ENCODE measurements at regions not wholly inside any gene's neighbourhood (a gene's known extent, or its start where the extent isn't known, plus 50 kb on each side); places are given as distances from the start of the nearest gene placed in this dataset.

DNA sequence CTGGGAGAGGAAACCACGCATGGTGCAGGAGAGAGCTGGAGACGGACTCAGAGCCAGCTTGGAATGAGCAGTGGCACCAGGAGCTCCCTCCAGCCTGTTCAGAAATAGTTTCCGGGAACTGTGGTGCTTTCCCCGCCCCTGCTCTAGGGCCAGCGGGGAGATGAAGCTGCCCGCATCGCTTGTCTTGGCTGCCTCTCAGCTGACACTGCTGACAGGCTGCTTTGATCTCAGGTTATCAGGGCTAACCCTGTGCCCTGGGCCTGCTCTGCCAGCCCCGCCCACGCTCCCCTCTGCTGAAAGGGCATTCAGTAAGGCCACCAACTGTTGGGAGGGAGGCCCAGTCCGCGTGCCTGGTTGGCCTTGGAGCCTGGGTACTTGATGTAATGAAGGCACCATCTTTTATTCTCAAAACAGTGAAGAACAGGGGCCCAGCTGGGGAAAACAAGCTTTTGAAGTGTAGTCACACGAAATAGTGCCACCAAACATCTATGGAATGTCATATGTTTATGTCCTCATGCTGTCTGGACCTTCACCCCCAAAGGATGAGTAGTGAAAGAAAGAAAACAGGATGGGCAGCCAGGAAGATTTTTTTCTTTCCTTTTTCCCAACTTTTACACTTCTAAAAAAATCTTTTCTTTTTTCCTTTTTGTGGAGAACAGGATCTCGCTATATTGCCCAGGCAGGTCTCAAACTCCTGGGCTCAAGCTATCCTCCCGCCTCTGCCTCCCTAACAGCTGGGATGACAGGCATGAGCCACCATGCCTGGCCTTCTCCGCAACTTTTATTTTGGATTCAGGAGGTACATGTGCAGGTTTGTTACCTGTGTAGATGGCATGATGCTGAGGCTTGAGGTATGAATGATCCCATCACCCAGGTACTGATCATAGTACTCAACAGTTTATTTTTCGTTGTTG lies 115.9 kb upstream of the TBX3 start:
- H3K27me3 ChIP-seq (ENCODE audit: insufficient read depth, low read length), result no peaks in the 10 kb centered on the region
- no peaks in the 10 kb centered on the region for H3K9me3 ChIP-seq (ENCODE audit: insufficient read depth, low read depth, low read length)
- H3K27ac ChIP-seq (ENCODE audit: low read length), result no peak overlapping the region
- no peak overlapping the region for H3K4me3 ChIP-seq (ENCODE audit: low read length)
- peaks cover 3% of the 10 kb centered on the region; the same call in 1 of the 2 replicates for H3K4me1 ChIP-seq (ENCODE audit: insufficient read depth, low read length)
- H3K36me3 ChIP-seq (ENCODE audit: insufficient read depth, low read depth, low read length), result no peaks in the 10 kb centered on the region
- H3K9ac ChIP-seq (ENCODE audit: low read depth, low read length), result no peak overlapping the region

DNA sequence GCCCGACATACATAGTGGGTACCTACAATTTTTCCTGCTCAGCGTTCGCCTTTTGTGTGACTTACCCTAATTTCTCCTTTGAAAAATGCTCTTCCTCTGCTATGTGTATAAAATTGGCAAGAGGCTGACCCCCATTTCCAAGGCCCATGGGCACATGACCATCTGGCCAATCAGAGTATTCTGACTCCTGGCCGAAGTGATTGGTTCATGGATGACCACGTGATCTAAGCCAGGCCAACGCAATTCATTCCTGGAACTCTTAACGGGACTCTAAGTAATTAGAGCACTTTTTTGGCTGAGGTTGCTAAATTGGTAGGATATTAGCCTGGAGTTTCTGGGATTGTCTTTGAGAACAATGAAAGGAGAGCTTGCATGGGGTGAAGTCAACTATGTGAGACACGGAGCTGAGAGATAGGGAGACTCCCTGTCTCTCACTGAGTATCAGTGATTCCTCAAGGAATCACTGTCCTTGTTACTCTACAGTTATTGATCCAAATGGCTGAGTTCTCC lies 110.1 kb upstream of the TBX3 start:
- no peaks in the 10 kb centered on the region for H3K27me3 ChIP-seq (ENCODE audit: insufficient read depth, low read length)
- H3K27ac ChIP-seq (ENCODE audit: low read length), result no peak overlapping the region
- H3K36me3 ChIP-seq (ENCODE audit: insufficient read depth, low read depth, low read length), result no peaks in the 10 kb centered on the region
- H3K4me3 ChIP-seq (ENCODE audit: low read length), result no peak overlapping the region
- no peaks in the 10 kb centered on the region for H3K9me3 ChIP-seq (ENCODE audit: insufficient read depth, low read depth, low read length)
- H3K4me1 ChIP-seq (ENCODE audit: insufficient read depth, low read length), result peaks cover 3% of the 10 kb centered on the region; the same call in 1 of the 2 replicates
- H3K9ac ChIP-seq (ENCODE audit: low read depth, low read length), result no peak overlapping the region

DNA sequence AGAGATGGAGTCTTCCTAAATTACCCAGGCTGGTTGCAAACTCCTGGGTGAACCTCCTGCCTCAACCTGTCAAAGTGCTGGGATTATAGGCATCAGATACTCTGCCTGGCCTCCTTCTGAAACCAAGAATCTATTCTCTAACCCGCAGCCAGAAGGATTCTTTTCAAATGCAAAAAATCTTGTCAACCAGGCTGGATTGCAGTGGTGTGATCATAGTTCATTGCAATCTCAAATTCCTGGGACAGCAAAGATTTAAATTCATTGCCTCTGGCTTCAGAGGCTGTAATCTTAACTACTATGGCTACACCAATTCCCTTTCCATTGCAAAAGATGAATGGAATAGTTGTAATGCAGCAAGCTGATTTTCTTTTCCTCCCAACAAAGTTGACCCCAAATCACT lies 106.3 kb upstream of the TBX3 start:
- Histone ChIP-seq H3K36me3 (ENCODE audit: insufficient read depth, low read depth, low read length) (no peaks in the 10 kb centered on the region), H3K9me3 (ENCODE audit: insufficient read depth, low read depth, low read length) (no peaks in the 10 kb centered on the region), H3K4me3 (ENCODE audit: low read length) (no peak overlapping the region), H3K27ac (ENCODE audit: low read length) (no peak overlapping the region), H3K27me3 (ENCODE audit: insufficient read depth, low read length) (no peaks in the 10 kb centered on the region), H3K4me1 (ENCODE audit: insufficient read depth, low read length) (no peaks in the 10 kb centered on the region), H3K9ac (ENCODE audit: low read depth, low read length) (no peak overlapping the region)

DNA sequence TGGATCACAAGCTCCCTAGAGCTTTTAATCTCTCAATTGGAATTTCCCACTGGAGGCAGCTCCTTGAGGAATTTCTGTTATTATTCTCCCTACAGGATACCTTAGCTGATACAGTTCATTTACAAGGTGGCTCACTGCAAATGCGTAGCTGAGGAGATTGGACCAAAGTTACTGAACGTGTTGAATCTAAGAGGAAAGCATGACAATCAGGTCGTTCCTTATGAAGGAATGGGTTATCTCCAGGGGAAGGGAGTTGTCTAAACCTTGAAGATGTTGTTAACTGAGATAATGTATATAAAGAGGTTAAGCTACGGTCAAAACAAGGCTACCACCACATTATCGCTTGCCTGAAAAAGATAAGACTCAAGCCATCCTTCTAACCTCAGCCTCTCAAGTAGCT lies 105.8 kb upstream of the TBX3 start:
- no peaks in the 10 kb centered on the region for H3K9me3 ChIP-seq (ENCODE audit: insufficient read depth, low read depth, low read length)
- H3K27me3 ChIP-seq (ENCODE audit: insufficient read depth, low read length), result no peaks in the 10 kb centered on the region
- H3K27ac ChIP-seq (ENCODE audit: low read length), result no peak overlapping the region
- H3K9ac ChIP-seq (ENCODE audit: low read depth, low read length), result no peak overlapping the region
- H3K4me1 ChIP-seq (ENCODE audit: insufficient read depth, low read length), result peaks cover 1% of the 10 kb centered on the region
- no peaks in the 10 kb centered on the region for H3K36me3 ChIP-seq (ENCODE audit: insufficient read depth, low read depth, low read length)
- H3K4me3 ChIP-seq (ENCODE audit: low read length), result no peak overlapping the region

DNA sequence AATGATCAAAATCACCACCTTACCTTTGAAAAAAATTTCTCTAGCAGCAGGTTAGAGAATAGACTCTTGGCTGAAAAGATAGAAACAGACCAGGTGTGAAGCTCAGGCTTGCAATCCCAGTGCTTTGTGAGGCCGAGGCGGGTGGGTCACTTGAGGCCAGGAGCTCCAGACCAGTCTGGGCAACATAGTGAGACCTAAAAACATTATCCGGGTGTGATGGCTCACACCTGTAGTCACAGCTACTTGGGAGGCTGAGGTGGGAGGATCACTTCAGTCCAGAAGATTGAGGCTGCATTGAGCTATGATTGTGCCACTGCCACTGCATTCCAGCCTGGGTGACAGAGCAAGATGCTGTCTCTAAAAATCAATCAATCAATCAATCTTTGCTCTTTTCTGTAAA lies 105.3 kb upstream of the TBX3 start:
- Histone ChIP-seq H3K36me3 (ENCODE audit: insufficient read depth, low read depth, low read length) (no peaks in the 10 kb centered on the region), H3K4me3 (ENCODE audit: low read length) (no peak overlapping the region), H3K9ac (ENCODE audit: low read depth, low read length) (no peak overlapping the region), H3K4me1 (ENCODE audit: insufficient read depth, low read length) (peaks cover 7% of the 10 kb centered on the region), H3K27ac (ENCODE audit: low read length) (no peak overlapping the region), H3K9me3 (ENCODE audit: insufficient read depth, low read depth, low read length) (no peaks in the 10 kb centered on the region), H3K27me3 (ENCODE audit: insufficient read depth, low read length) (no peaks in the 10 kb centered on the region)

DNA sequence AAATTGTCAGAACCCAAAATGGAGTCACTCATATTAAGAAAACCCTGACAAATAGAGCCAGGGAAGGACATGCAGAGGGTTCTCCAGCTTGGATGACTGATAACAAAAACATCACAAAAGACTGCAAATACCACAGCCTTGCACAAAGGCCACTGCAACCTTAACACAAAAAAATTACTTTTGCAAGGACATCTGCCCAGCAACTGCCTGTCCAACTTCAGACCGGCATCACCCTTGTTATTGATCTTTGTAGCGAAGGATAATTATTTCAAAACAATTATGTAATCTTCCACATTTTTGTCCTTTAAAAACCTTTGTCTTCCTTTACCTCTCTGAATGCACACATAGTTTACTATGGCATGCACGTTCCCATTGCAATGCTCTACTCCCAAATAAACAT lies 100.6 kb upstream of the TBX3 start:
- H3K4me3 ChIP-seq (ENCODE audit: low read length), result no peak overlapping the region
- H3K36me3 ChIP-seq (ENCODE audit: insufficient read depth, low read depth, low read length), result no peaks in the 10 kb centered on the region
- no peak overlapping the region for H3K27ac ChIP-seq (ENCODE audit: low read length)
- H3K4me1 ChIP-seq (ENCODE audit: insufficient read depth, low read length), result peaks cover 8% of the 10 kb centered on the region
- H3K9ac ChIP-seq (ENCODE audit: low read depth, low read length), result no peak overlapping the region
- no peaks in the 10 kb centered on the region for H3K9me3 ChIP-seq (ENCODE audit: insufficient read depth, low read depth, low read length)
- peaks cover under 1% of the 10 kb centered on the region; the same call in 1 of the 2 replicates for H3K27me3 ChIP-seq (ENCODE audit: insufficient read depth, low read length)

DNA sequence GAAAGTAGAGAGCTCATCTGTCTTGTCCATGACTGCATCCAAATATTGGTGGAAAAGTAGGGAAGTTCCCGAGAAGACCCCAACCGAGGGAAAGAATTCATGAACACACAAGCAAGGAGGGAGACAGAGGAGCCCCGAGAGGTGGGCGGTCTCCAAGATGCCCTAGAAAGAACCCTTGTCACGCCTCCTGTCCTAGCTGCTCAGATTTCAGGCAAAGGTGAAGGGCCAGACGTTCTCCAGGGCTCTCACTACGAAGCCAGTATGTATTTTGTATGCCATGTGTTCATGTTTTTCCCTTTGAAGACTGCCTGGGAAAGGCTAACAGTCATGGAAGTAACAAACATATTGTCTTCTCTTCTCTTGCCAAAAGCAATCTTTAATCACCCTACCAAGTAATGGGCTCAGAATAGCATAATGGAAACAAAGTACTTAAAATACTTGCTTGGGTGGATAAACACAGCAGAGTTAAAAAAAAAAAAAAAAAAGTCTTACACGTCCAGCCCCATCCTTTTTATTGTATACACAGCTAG lies 99.2 kb upstream of the TBX3 start:
- Histone ChIP-seq H3K36me3 (ENCODE audit: insufficient read depth, low read depth, low read length) (no peaks in the 10 kb centered on the region), H3K27ac (ENCODE audit: low read length) (no peak overlapping the region), H3K27me3 (ENCODE audit: insufficient read depth, low read length) (peaks cover 6% of the 10 kb centered on the region; the same call in 1 of the 2 replicates), H3K4me1 (ENCODE audit: insufficient read depth, low read length) (peaks cover 8% of the 10 kb centered on the region), H3K9me3 (ENCODE audit: insufficient read depth, low read depth, low read length) (no peaks in the 10 kb centered on the region), H3K9ac (ENCODE audit: low read depth, low read length) (no peak overlapping the region), H3K4me3 (ENCODE audit: low read length) (no peak overlapping the region)

DNA sequence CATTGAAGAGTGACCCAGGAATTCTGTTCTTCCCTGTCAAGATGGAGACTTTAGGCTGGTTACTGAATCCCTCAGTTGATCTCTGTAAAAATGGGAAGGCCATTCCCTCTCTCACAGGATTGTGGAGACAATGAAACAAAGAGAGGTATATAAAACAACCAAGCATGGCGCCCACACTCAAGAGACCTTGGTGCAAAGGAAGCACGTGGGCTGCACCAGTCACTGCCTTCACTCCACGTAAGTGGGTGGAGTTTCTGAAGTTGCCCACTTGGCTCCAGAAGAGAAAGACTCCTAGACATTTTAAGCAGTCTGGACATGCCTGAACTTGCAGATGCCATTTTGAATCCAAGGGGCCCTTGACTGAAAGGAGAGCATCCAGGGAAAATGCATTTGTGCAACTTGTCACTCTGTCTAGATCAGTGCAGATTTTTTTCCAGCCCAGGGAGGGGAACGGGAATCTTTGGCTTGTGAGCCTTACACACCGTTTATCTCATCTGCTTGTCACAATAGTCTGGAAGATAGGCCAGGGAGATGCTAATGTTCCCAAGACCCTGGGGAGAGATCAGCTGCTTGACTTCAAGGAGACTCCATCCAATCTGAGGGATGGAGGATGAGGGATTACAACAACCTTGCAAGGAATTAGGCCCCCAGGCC lies 96.9 kb upstream of the TBX3 start:
- H3K27me3 ChIP-seq (ENCODE audit: insufficient read depth, low read length), result peaks cover 6% of the 10 kb centered on the region; the same call in 1 of the 2 replicates
- no peak overlapping the region for H3K27ac ChIP-seq (ENCODE audit: low read length)
- peaks cover 8% of the 10 kb centered on the region for H3K4me1 ChIP-seq (ENCODE audit: insufficient read depth, low read length)
- H3K36me3 ChIP-seq (ENCODE audit: insufficient read depth, low read depth, low read length), result no peaks in the 10 kb centered on the region
- no peak overlapping the region for H3K9ac ChIP-seq (ENCODE audit: low read depth, low read length)
- H3K9me3 ChIP-seq (ENCODE audit: insufficient read depth, low read depth, low read length), result no peaks in the 10 kb centered on the region
- H3K4me3 ChIP-seq (ENCODE audit: low read length), result no peak overlapping the region

DNA sequence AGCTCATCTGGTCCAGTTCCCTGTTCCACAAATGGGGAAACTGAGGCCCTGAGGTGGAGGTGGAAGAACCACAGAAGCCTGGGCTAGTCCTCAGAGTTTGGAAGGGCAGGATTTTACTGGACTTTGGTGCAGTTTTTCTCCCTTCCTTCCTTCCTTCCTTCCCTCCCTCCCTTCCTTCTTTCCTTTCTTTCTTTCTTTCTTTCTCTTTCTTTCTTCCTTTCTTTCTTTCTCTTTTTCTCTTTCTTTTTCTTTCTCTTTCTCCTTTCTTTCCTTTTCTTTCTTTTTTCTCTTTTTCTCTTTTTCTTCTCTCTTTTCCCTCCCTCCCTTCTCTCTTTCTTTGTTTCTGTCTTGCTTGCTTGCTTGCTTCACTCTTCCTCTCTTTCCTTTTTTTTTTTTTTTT lies 95.7 kb upstream of the TBX3 start:
- peaks cover 5% of the 10 kb centered on the region for H3K4me1 ChIP-seq (ENCODE audit: insufficient read depth, low read length)
- no peak overlapping the region for H3K9ac ChIP-seq (ENCODE audit: low read depth, low read length)
- peaks cover 6% of the 10 kb centered on the region; the same call in 1 of the 2 replicates for H3K27me3 ChIP-seq (ENCODE audit: insufficient read depth, low read length)
- H3K27ac ChIP-seq (ENCODE audit: low read length), result no peak overlapping the region
- no peaks in the 10 kb centered on the region for H3K36me3 ChIP-seq (ENCODE audit: insufficient read depth, low read depth, low read length)
- no peak overlapping the region for H3K4me3 ChIP-seq (ENCODE audit: low read length)
- no peaks in the 10 kb centered on the region for H3K9me3 ChIP-seq (ENCODE audit: insufficient read depth, low read depth, low read length)

DNA sequence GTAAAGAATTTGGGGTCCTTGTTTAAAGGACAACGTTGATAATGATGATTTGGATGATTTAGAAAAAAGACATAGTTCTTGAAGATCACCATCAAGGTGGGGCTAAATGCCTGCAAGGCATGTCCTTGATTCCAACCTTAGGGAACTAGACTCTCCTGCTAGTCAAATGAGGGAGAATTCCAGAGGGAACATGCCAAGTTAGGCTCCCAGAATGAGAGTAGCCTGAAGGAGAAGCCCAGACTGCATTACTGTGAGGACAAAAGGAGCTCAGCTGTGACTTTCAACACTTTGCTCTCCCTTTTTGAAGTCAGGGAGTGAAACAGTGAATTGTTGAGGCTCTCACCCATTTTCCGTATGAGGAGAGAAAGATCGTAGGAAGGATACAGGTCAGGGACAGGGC lies 95.2 kb upstream of the TBX3 start:
- Histone ChIP-seq H3K4me3 (ENCODE audit: low read length) (no peak overlapping the region), H3K27me3 (ENCODE audit: insufficient read depth, low read length) (peaks cover 6% of the 10 kb centered on the region; the same call in 1 of the 2 replicates), H3K9me3 (ENCODE audit: insufficient read depth, low read depth, low read length) (no peaks in the 10 kb centered on the region), H3K36me3 (ENCODE audit: insufficient read depth, low read depth, low read length) (no peaks in the 10 kb centered on the region), H3K4me1 (ENCODE audit: insufficient read depth, low read length) (peaks cover under 1% of the 10 kb centered on the region), H3K9ac (ENCODE audit: low read depth, low read length) (no peak overlapping the region), H3K27ac (ENCODE audit: low read length) (no peak overlapping the region)

DNA sequence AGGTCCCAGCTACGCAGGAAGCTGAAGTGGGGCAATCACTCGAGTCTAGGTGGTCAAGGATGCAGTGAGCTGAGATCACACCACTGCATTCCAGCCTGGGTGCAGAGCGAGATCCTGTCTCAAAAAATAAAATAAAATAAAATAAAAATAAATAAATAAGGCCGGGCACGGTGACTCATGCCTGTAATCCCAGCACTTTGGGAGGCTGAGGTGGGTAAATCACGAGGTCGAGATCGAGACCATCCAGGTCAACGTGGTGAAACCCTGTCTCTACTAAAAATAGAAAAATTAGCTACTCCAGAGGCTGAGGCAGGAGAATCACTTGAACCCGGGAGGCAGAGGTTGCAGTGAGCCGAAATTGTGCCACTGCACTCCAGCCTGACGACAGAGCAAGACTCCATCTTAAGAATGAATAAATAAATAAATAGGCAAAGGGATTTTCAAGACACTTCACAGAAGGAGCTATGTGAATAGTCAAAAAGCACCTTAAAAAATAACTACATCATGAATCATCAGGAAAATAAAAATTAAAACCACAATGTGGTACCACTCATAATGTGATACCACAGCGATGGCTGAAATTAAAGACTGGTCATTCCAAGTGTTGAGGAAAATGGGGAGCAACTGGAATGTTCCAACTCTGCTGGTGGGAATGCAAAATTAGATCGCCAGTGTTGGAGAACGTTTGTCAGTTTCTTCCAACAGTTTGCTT lies 92.9 kb upstream of the TBX3 start:
- Histone ChIP-seq H3K4me1 (ENCODE audit: insufficient read depth, low read length) (no peaks in the 10 kb centered on the region), H3K9ac (ENCODE audit: low read depth, low read length) (no peak overlapping the region), H3K27ac (ENCODE audit: low read length) (no peak overlapping the region), H3K27me3 (ENCODE audit: insufficient read depth, low read length) (peaks cover 6% of the 10 kb centered on the region; the same call in 1 of the 2 replicates), H3K36me3 (ENCODE audit: insufficient read depth, low read depth, low read length) (no peaks in the 10 kb centered on the region), H3K4me3 (ENCODE audit: low read length) (no peak overlapping the region), H3K9me3 (ENCODE audit: insufficient read depth, low read depth, low read length) (no peaks in the 10 kb centered on the region)

Data from iPS-20b (cell line).